KMS-11 (cell line): ENCODE measurements at regions not wholly inside any gene's neighbourhood (a gene's known extent, or its start where the extent isn't known, plus 50 kb on each side); places are given as distances from the start of the nearest gene placed in this dataset.

Experiments
- H2AFZ ChIP-seq: fragments of 200-600 bp; sonication (generic); 2 replicates; pipeline ENCODE4 v1.6.1; 2016; ENCODE audit warnings: antibody characterized with exemption, mixed run types, low read depth
- H3K27ac ChIP-seq: fragments of 200-600 bp; sonication (generic); 2 replicates; pipeline ENCODE4 v1.6.1; 2016; ENCODE audit warnings: mild to moderate bottlenecking, mixed run types
- H3K27me3 ChIP-seq: fragments of 200-600 bp; sonication (generic); 2 replicates; pipeline ENCODE4 v1.6.1; 2017; ENCODE audit warnings: mild to moderate bottlenecking, low read depth, mixed run types, moderate library complexity; ENCODE audit not compliant: insufficient read depth
- H3K36me3 ChIP-seq: fragments of 200-600 bp; sonication (generic); 2 replicates; pipeline ENCODE4 v1.6.1; 2017; ENCODE audit warnings: mild to moderate bottlenecking, mixed run types; ENCODE audit not compliant: insufficient read depth
- H3K4me1 ChIP-seq: fragments of 200-600 bp; sonication (generic); 2 replicates; pipeline ENCODE4 v1.6.1; 2016; ENCODE audit warnings: mild to moderate bottlenecking, low read depth, mixed run types; ENCODE audit not compliant: poor library complexity, severe bottlenecking
- H3K4me2 ChIP-seq: fragments of 200-600 bp; sonication (generic); 2 replicates; pipeline ENCODE4 v1.7.0; 2016; ENCODE audit warnings: mild to moderate bottlenecking, mixed run types
- H3K4me3 ChIP-seq: fragments of 200-600 bp; sonication (generic); IDR thresholded peaks from 2 replicates; pipeline ENCODE4 v1.6.1; 2017; ENCODE audit warnings: low read depth, low read length, mixed read lengths; ENCODE audit not compliant: insufficient read depth
- H3K79me2 ChIP-seq: fragments of 200-600 bp; sonication (generic); 2 replicates; pipeline ENCODE4 v1.6.1; 2016; ENCODE audit warnings: low read depth, mixed run types; ENCODE audit not compliant: insufficient read depth
- H3K9ac ChIP-seq: fragments of 200-600 bp; sonication (generic); 2 replicates; pipeline ENCODE4 v1.6.1; 2016; ENCODE audit warnings: mild to moderate bottlenecking, mixed run types
- H4K20me1 ChIP-seq: fragments of 200-600 bp; sonication (generic); 2 replicates; pipeline ENCODE4 v1.6.1; 2016; ENCODE audit warnings: mild to moderate bottlenecking, mixed run types; ENCODE audit not compliant: insufficient read depth
- CTCF ChIP-seq: fragments of 200-600 bp; sonication (generic); conservative IDR thresholded peaks from 2 replicates; pipeline ENCODE4 v1.6.1; 2017; ENCODE audit warnings: low read depth, mild to moderate bottlenecking, antibody characterized with exemption, low read length, moderate library complexity, mixed read lengths

GRCh38 chr5:158055111-158055501, 196.2 kb upstream of the CLINT1 start:
- no peaks in the 10 kb centered on the region for H3K27me3 ChIP-seq
- H3K27ac ChIP-seq: no peak overlapping the region
- H3K4me2 ChIP-seq: no peak overlapping the region
- H3K4me3 ChIP-seq: no peak overlapping the region
- H3K4me1 ChIP-seq: no peaks in the 10 kb centered on the region
- H2AFZ ChIP-seq: no peak overlapping the region
- no peaks in the 10 kb centered on the region for H3K79me2 ChIP-seq
- no peaks in the 10 kb centered on the region for H3K36me3 ChIP-seq
- no peak for TF ChIP-seq CTCF
- H4K20me1 ChIP-seq: no peaks in the 10 kb centered on the region
- no peak overlapping the region for H3K9ac ChIP-seq

GRCh38 chr5:158054223-158055110, 195.5 kb upstream of the CLINT1 start:
- Histone ChIP-seq H3K36me3 (no peaks in the 10 kb centered on the region), H4K20me1 (no peaks in the 10 kb centered on the region), H3K4me3 (no peak overlapping the region), H3K4me1 (no peaks in the 10 kb centered on the region), H3K27ac (no peak overlapping the region), H3K9ac (no peak overlapping the region), H3K79me2 (no peaks in the 10 kb centered on the region), H2AFZ (no peak overlapping the region), H3K27me3 (no peaks in the 10 kb centered on the region), H3K4me2 (no peak overlapping the region)
- TF ChIP-seq CTCF: no peak

- Histone ChIP-seq H4K20me1 (no peaks in the 10 kb centered on the region), H3K27ac (no peak overlapping the region), H3K36me3 (no peaks in the 10 kb centered on the region), H3K4me3 (no peak overlapping the region), H3K79me2 (no peaks in the 10 kb centered on the region), H2AFZ (no peak overlapping the region), H3K9ac (no peak overlapping the region), H3K27me3 (no peaks in the 10 kb centered on the region), H3K4me2 (no peak overlapping the region), H3K4me1 (no peaks in the 10 kb centered on the region)
- TF ChIP-seq CTCF: no peak
Observed at GRCh38 chr5:158051036-158051435, 192.1 kb upstream of the CLINT1 start.

- no peak overlapping the region for H3K4me2 ChIP-seq
- no peaks in the 10 kb centered on the region for H3K79me2 ChIP-seq
- H3K4me3 ChIP-seq: no peak overlapping the region
- no peaks in the 10 kb centered on the region for H4K20me1 ChIP-seq
- no peaks in the 10 kb centered on the region for H3K4me1 ChIP-seq
- no peak overlapping the region for H2AFZ ChIP-seq
- H3K27ac ChIP-seq: no peak overlapping the region
- H3K27me3 ChIP-seq: no peaks in the 10 kb centered on the region
- TF ChIP-seq CTCF: no peak
- H3K36me3 ChIP-seq: no peaks in the 10 kb centered on the region
- no peak overlapping the region for H3K9ac ChIP-seq
Observed at GRCh38 chr5:158050421-158050820, 191.5 kb upstream of the CLINT1 start.
